Glutamatergic neuron (in vitro differentiated cells): ENCODE measurements at regions not wholly inside any gene's neighbourhood (a gene's known extent, or its start where the extent isn't known, plus 50 kb on each side); places are given as distances from the start of the nearest gene placed in this dataset.

Source experiments
- DNase-seq: peaks from one replicate; pipeline ENCODE4 v3.0.0; 2022
- H3K27ac Mint-ChIP-seq: one replicate; pipeline ENCODE4 v1.8.0; 2020; ENCODE audit warnings: mild to moderate bottlenecking, mixed read lengths, inconsistent platforms; ENCODE audit not compliant: unreplicated experiment
- H3K27me3 Mint-ChIP-seq: one replicate; pipeline ENCODE4 v1.8.0; 2020; ENCODE audit warnings: mild to moderate bottlenecking, moderate library complexity, mixed read lengths, inconsistent platforms; ENCODE audit not compliant: unreplicated experiment
- H3K36me3 Mint-ChIP-seq: one replicate; pipeline ENCODE4 v1.8.0; 2020; ENCODE audit warnings: mild to moderate bottlenecking, mixed read lengths, inconsistent platforms; ENCODE audit not compliant: unreplicated experiment
- H3K4me1 Mint-ChIP-seq: one replicate; pipeline ENCODE4 v1.8.0; 2020; ENCODE audit warnings: mild to moderate bottlenecking, low read depth, mixed read lengths, inconsistent platforms; ENCODE audit not compliant: unreplicated experiment
- H3K4me3 Mint-ChIP-seq: one replicate; pipeline ENCODE4 v1.8.0; 2020; ENCODE audit warnings: mild to moderate bottlenecking, mixed read lengths, inconsistent platforms; ENCODE audit not compliant: unreplicated experiment
- H3K9me3 Mint-ChIP-seq: one replicate; pipeline ENCODE4 v1.8.0; 2020; ENCODE audit warnings: mild to moderate bottlenecking, moderate library complexity, mixed read lengths, inconsistent platforms; ENCODE audit not compliant: unreplicated experiment
- CTCF ChIP-seq: fragments of 200-600 bp; sonication (generic); IDR thresholded peaks from one replicate; pipeline ENCODE4 v1.5.0; 2021; ENCODE audit not compliant: partially characterized antibody, unreplicated experiment

GRCh38 chr3:166731701-166732100, 648.4 kb downstream of the ZBBX start:
- H3K27me3 Mint-ChIP-seq = no peaks in the 10 kb centered on the region
- no peak overlapping the region for H3K27ac Mint-ChIP-seq
- H3K9me3 Mint-ChIP-seq = no peaks in the 10 kb centered on the region
- no peak overlapping the region for H3K4me3 Mint-ChIP-seq
- H3K36me3 Mint-ChIP-seq = no peaks in the 10 kb centered on the region
- no peak for DNase-seq
- no peak for TF ChIP-seq CTCF
- no peaks in the 10 kb centered on the region for H3K4me1 Mint-ChIP-seq

- H3K4me1 Mint-ChIP-seq = no peaks in the 10 kb centered on the region
- no peak overlapping the region for H3K27ac Mint-ChIP-seq
- DNase-seq = no peak
- H3K27me3 Mint-ChIP-seq = no peaks in the 10 kb centered on the region
- no peaks in the 10 kb centered on the region for H3K36me3 Mint-ChIP-seq
- no peak for TF ChIP-seq CTCF
- H3K4me3 Mint-ChIP-seq = no peak overlapping the region
- H3K9me3 Mint-ChIP-seq = no peaks in the 10 kb centered on the region
These were observed 658.6 kb downstream of the ZBBX start for GRCh38 chr3:166721466-166721865.

GRCh38 chr3:166714206-166714605, 665.9 kb downstream of the ZBBX start:
- H3K4me3 Mint-ChIP-seq = no peak overlapping the region
- no peaks in the 10 kb centered on the region for H3K27me3 Mint-ChIP-seq
- no peaks in the 10 kb centered on the region for H3K9me3 Mint-ChIP-seq

GRCh38 chr3:166713787-166714186, 666.3 kb downstream of the ZBBX start:
- Mint-ChIP-seq H3K36me3 (no peaks in the 10 kb centered on the region), H3K4me1 (no peaks in the 10 kb centered on the region)

More at GRCh38 chr3:166714206-166714605, 665.9 kb downstream of the ZBBX start:
- no peak overlapping the region for H3K27ac Mint-ChIP-seq
- TF ChIP-seq CTCF = no peak
- DNase-seq = no peak
- no peaks in the 10 kb centered on the region for H3K4me1 Mint-ChIP-seq
- H3K36me3 Mint-ChIP-seq = no peaks in the 10 kb centered on the region

GRCh38 chr3:166706094-166706493, 674.0 kb downstream of the ZBBX start:
- no peak for DNase-seq
- no peak overlapping the region for H3K27ac Mint-ChIP-seq
- no peak for TF ChIP-seq CTCF
- no peaks in the 10 kb centered on the region for H3K36me3 Mint-ChIP-seq
- no peak overlapping the region for H3K4me3 Mint-ChIP-seq
- H3K27me3 Mint-ChIP-seq = peaks cover under 1% of the 10 kb centered on the region
- H3K4me1 Mint-ChIP-seq = no peaks in the 10 kb centered on the region
- no peaks in the 10 kb centered on the region for H3K9me3 Mint-ChIP-seq

More at GRCh38 chr3:166713787-166714186, 666.3 kb downstream of the ZBBX start:
- TF ChIP-seq CTCF = no peak
- no peaks in the 10 kb centered on the region for H3K27me3 Mint-ChIP-seq
- no peak for DNase-seq
- no peak overlapping the region for H3K27ac Mint-ChIP-seq
- H3K4me3 Mint-ChIP-seq = no peak overlapping the region
- no peaks in the 10 kb centered on the region for H3K9me3 Mint-ChIP-seq
